ENCODE measurements at regions not wholly inside any gene's neighbourhood (a gene's known extent, or its start where the extent isn't known, plus 50 kb on each side); places are given as distances from the start of the nearest gene placed in this dataset.

GRCh38 chr15:67925182-67925581, 85.3 kb upstream of the RNU6-1 start:
- TF ChIP-seq POLR2A (IDR thresholded peaks at IDR 0.05; ENCODE audit: low read length): no peak
- no peak for TF ChIP-seq GATA1 (IDR thresholded peaks at IDR 0.05; ENCODE audit: low read depth, low read length)

Measured in erythroblast (primary cell).